H1 (cell line): ENCODE measurements at regions not wholly inside any gene's neighbourhood (a gene's known extent, or its start where the extent isn't known, plus 50 kb on each side); places are given as distances from the start of the nearest gene placed in this dataset.

Experiments
- CTCF ChIA-PET: fragments of 300-600 bp; sonication (Branson Sonifier 250); formaldehyde crosslinking; loops from one replicate; lab custom pipeline; 2021; ENCODE audit not compliant: partially characterized antibody; lab: Charles Lee
- POLR2A ChIA-PET: fragments of 300-600 bp; sonication (Branson Sonifier 250); formaldehyde crosslinking; loops from one replicate; lab custom pipeline; 2021; ENCODE audit warnings: inconsistent platforms; ENCODE audit not compliant: partially characterized antibody; lab: Charles Lee
- DNase-seq, 2 experiments: peaks; one replicate each; pipeline versions ENCODE4 v3.0.0 to v3.0.0-alpha.2; 2010 to 2022; ENCODE audit warnings: low spot score in 2 of 2, low read depth in 1 of 2, mixed read lengths in 1 of 2
- FAIRE-seq: peaks from 2 replicates; lab custom pipeline; 2011; peaks lifted over from hg19 to GRCh38; lab: Jason Lieb, UNC
- H2AFZ ChIP-seq: 2 replicates; pipeline ENCODE4 v1.8.1; 2012; ENCODE audit warnings: low read length, inconsistent platforms
- H2AK5ac ChIP-seq: 2 replicates; pipeline ENCODE4 v1.6.1; 2013; ENCODE audit warnings: low read depth, low read length
- H2BK120ac ChIP-seq: replicated peaks from 2 replicates; pipeline ENCODE3; 2013; ENCODE audit warnings: low read depth, low read length, inconsistent platforms
- H2BK12ac ChIP-seq: 2 replicates; pipeline ENCODE4 v1.6.1; 2013; ENCODE audit warnings: low read depth, low read length
- H2BK15ac ChIP-seq: 2 replicates; pipeline ENCODE4 v1.6.1; 2013; ENCODE audit warnings: low read length
- H2BK20ac ChIP-seq: 2 replicates; pipeline ENCODE4 v1.6.1; 2013; ENCODE audit warnings: low read length
- H2BK5ac ChIP-seq: 2 replicates; pipeline ENCODE4 v1.6.1; 2013; ENCODE audit warnings: low read depth, low read length
- H3K14ac ChIP-seq: 2 replicates; pipeline ENCODE4 v1.6.1; 2013; ENCODE audit warnings: inconsistent platforms; ENCODE audit not compliant: insufficient read length
- H3K18ac ChIP-seq: 2 replicates; pipeline ENCODE4 v1.6.1; 2013; ENCODE audit warnings: low read length; ENCODE audit errors: extremely low read depth
- H3K23ac ChIP-seq: 2 replicates; pipeline ENCODE4 v1.6.1; 2013; ENCODE audit warnings: inconsistent platforms; ENCODE audit not compliant: insufficient read length
- H3K23me2 ChIP-seq: 2 replicates; pipeline ENCODE4 v1.6.1; 2013; ENCODE audit warnings: low read depth, low read length
- H3K27ac ChIP-seq: 2 replicates; pipeline ENCODE4 v1.6.1; 2011; ENCODE audit warnings: low read depth, low read length, inconsistent platforms
- H3K27me3 ChIP-seq, 4 experiments: replicated peaks in 1 of 4; 1 replicate in 1 of 4; 2 replicates in 3 of 4; pipeline versions ENCODE4 v1.6.1 to v1.8.1; 2011 to 2013; ENCODE audit warnings: low read length in 3 of 4, mild to moderate bottlenecking in 3 of 4, inconsistent platforms in 2 of 4, mixed read lengths in 2 of 4, moderate library complexity in 1 of 4; ENCODE audit not compliant: control insufficient read depth in 3 of 4, insufficient read depth in 3 of 4; ENCODE audit errors: extremely low read depth in 1 of 4
- H3K36me3 ChIP-seq, 4 experiments: 2 replicates each; pipeline versions ENCODE4 v1.6.1 to v1.8.1; 2011 to 2013; ENCODE audit warnings: mild to moderate bottlenecking in 4 of 4, low read length in 3 of 4, moderate library complexity in 2 of 4, control low read depth in 1 of 4, inconsistent platforms in 1 of 4; ENCODE audit not compliant: insufficient read depth in 4 of 4, control insufficient read depth in 2 of 4
- H3K4ac ChIP-seq: replicated peaks from 2 replicates; pipeline ENCODE3; 2013; ENCODE audit warnings: low read length, low read depth, mixed read lengths, inconsistent platforms; ENCODE audit not compliant: insufficient read length
- H3K4me1 ChIP-seq, 4 experiments: replicated peaks in 1 of 4; 1 replicate in 1 of 4; 2 replicates in 3 of 4; pipeline versions ENCODE4 v1.6.1 to v1.8.1; 2011 to 2013; ENCODE audit warnings: low read length in 3 of 4, inconsistent platforms in 2 of 4, mixed read lengths in 1 of 4; ENCODE audit not compliant: insufficient read depth in 4 of 4, control insufficient read depth in 3 of 4
- H3K4me2 ChIP-seq, 2 experiments: 2 replicates each; pipeline versions ENCODE4 v1.6.1 to v1.8.1; 2011 to 2013; ENCODE audit warnings: low read depth in 2 of 2, low read length in 2 of 2, control low read depth in 1 of 2, inconsistent platforms in 1 of 2, mild to moderate bottlenecking in 1 of 2; ENCODE audit not compliant: insufficient read depth in 1 of 2
- H3K4me3 ChIP-seq, 4 experiments: fragments of 200-600, 300-600 bp in 1 of 4; sonication (generic), shearing (Covaris generic), sonication (Bioruptor Twin) in 1 of 4; 2 replicates each; pipeline versions ENCODE4 v1.5.1 to v1.8.1; 2011 to 2016; ENCODE audit warnings: low read length in 4 of 4, low read depth in 3 of 4, control low read depth in 2 of 4, inconsistent platforms in 2 of 4, mild to moderate bottlenecking in 2 of 4, mixed read lengths in 1 of 4, moderate library complexity in 1 of 4; ENCODE audit not compliant: insufficient read depth in 2 of 4; ENCODE audit errors: extremely low read depth in 1 of 4
- H3K56ac ChIP-seq: replicated peaks from 2 replicates; pipeline ENCODE3; 2013; ENCODE audit warnings: low read depth, mild to moderate bottlenecking, mixed read lengths, low read length, inconsistent platforms; ENCODE audit not compliant: insufficient read length
- H3K79me1 ChIP-seq: 2 replicates; pipeline ENCODE4 v1.6.1; 2013; ENCODE audit warnings: low read depth, low read length, control low read depth
- H3K79me2 ChIP-seq, 2 experiments: 2 replicates each; pipeline versions ENCODE4 v1.6.1 to v1.8.1; 2012 to 2013; ENCODE audit warnings: low read length in 2 of 2, mild to moderate bottlenecking in 2 of 2, inconsistent platforms in 1 of 2; ENCODE audit not compliant: insufficient read depth in 2 of 2, control insufficient read depth in 1 of 2
- H3K9ac ChIP-seq, 4 experiments: replicated peaks in 1 of 4; 1 replicate in 1 of 4; 2 replicates in 3 of 4; pipeline versions ENCODE4 v1.6.1 to v1.8.1; 2011 to 2013; ENCODE audit warnings: low read depth in 3 of 4, low read length in 3 of 4, control low read depth in 2 of 4, mild to moderate bottlenecking in 2 of 4, moderate library complexity in 2 of 4, inconsistent platforms in 1 of 4; ENCODE audit errors: extremely low read depth in 1 of 4
- H3K9me3 ChIP-seq, 2 experiments: 2 replicates each; pipeline versions ENCODE4 v1.6.1 to v1.8.1; 2012 to 2013; ENCODE audit warnings: mild to moderate bottlenecking in 2 of 2, moderate library complexity in 2 of 2, control low read depth in 1 of 2, inconsistent platforms in 1 of 2, low read depth in 1 of 2, low read length in 1 of 2, mixed read lengths in 1 of 2; ENCODE audit not compliant: insufficient read depth in 2 of 2
- H4K20me1 ChIP-seq, 2 experiments: replicated peaks in 1 of 2; 2 replicates each; pipeline versions ENCODE3 to v1.8.1; 2011 to 2013; ENCODE audit warnings: inconsistent platforms in 2 of 2, low read length in 2 of 2, mild to moderate bottlenecking in 1 of 2; ENCODE audit not compliant: insufficient read depth in 2 of 2, control insufficient read depth in 1 of 2
- H4K5ac ChIP-seq: 2 replicates; pipeline ENCODE4 v1.6.1; 2013; ENCODE audit warnings: low read length, low read depth, mixed read lengths, inconsistent platforms; ENCODE audit not compliant: insufficient read length
- H4K8ac ChIP-seq: 2 replicates; pipeline ENCODE4 v1.8.0; 2013; ENCODE audit warnings: mild to moderate bottlenecking, moderate library complexity, low read length, inconsistent platforms; ENCODE audit not compliant: insufficient read depth; ENCODE audit errors: extremely low read depth
- H4K91ac ChIP-seq: replicated peaks from 2 replicates; pipeline ENCODE3; 2013; ENCODE audit warnings: low read length, mixed read lengths, inconsistent platforms; ENCODE audit not compliant: insufficient read length
- POU5F1 ChIP-seq: IDR thresholded peaks from 2 replicates; pipeline ENCODE4 v1.6.1; 2011; ENCODE audit warnings: low read depth, mild to moderate bottlenecking, low read length, moderate library complexity
- RBBP5 ChIP-seq: IDR thresholded peaks from 2 replicates; pipeline ENCODE4 v1.7.1; 2012; ENCODE audit warnings: low read depth, mild to moderate bottlenecking, inconsistent platforms, low read length, moderate library complexity, borderline replicate concordance
- WGBS, 2 experiments: shearing (Covaris generic) in 1 of 2; methylation state at CpG; one replicate each; pipeline versions ENCODE4 v1.1.6 to v1.1.7; 2013 to 2015; ENCODE audit warnings: low lambda C conversion rate in 2 of 2, mixed read lengths in 2 of 2, inconsistent platforms in 1 of 2, low coverage in 1 of 2, missing lambda C conversion rate in 1 of 2; ENCODE audit not compliant: insufficient replicate concordance in 2 of 2, insufficient coverage in 1 of 2, insufficient read length in 1 of 2; ENCODE audit errors: extremely low coverage in 1 of 2, missing lambda C conversion rate in 1 of 2; 5-methylcytosine and 5-hydroxymethylcytosine counted together

DNA sequence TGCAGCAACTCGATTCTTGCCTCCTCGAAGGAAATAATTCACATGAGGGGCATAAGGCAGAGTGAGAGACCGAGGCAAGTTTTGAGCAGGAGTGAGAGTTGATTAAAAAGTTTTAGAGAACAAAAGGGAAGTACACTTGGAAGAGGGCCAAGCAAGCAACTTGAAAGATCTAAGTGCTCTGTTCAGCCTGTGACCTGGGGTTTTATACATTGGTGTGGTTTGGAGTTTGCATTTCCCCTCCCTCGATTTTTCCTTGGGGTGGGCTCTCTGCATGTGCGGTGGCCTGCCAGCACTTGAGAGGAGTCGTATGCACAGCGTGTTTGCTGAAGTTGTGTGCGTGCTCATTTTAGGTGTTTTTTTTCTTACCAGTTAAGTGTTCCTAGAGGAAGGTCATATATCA, 356.4 kb downstream of the KLHL4 start:
- Histone ChIP-seq H4K20me1 (no peaks in the 10 kb centered on the region), H4K91ac (no peak overlapping the region), H3K18ac (no peak overlapping the region), H3K9ac (no peak overlapping the region), H3K4ac (no peak overlapping the region), H2AK5ac (no peak overlapping the region), H3K79me1 (no peaks in the 10 kb centered on the region), H2BK12ac (no peak overlapping the region), H3K27ac (no peak overlapping the region), H4K5ac (no peak overlapping the region), H3K56ac (no peak overlapping the region), H3K9me3 (no peaks in the 10 kb centered on the region), H3K36me3 (no peaks in the 10 kb centered on the region), H3K4me2 (no peak overlapping the region), H2AFZ (no peak overlapping the region), H2BK5ac (no peak overlapping the region), H3K4me1 (no peaks in the 10 kb centered on the region), H3K23ac (no peak overlapping the region), H3K4me3 (no peak overlapping the region), H2BK15ac (no peak overlapping the region), H3K23me2 (no peaks in the 10 kb centered on the region), H3K27me3 (no peaks in the 10 kb centered on the region), H3K14ac (no peak overlapping the region), H4K8ac (no peak overlapping the region), H2BK120ac (no peak overlapping the region), H3K79me2 (no peaks in the 10 kb centered on the region), H2BK20ac (no peak overlapping the region)
- ChIA-PET POLR2A (no interaction called here), CTCF (no interaction called here)
- FAIRE-seq (no peak), DNase-seq (no peak)
- 99% methylated on average over 8 of the region's 8 CpGs; no CpG with 5 or more reads in 1 of the 2 experiments for WGBS, 2 experiments
- TF ChIP-seq RBBP5 (no peak), POU5F1 (no peak)
